ENCODE measurements at regions not wholly inside any gene's neighbourhood (a gene's known extent, or its start where the extent isn't known, plus 50 kb on each side); places are given as distances from the start of the nearest gene placed in this dataset.

GRCh38 chr7:67692425-67692824 lies 695.8 kb downstream of the TYW1 start:
- ATAC-seq (ENCODE audit: poor library complexity) (no peak), DNase-seq (no peak)
- intact Hi-C loops (cut with DNase I): no loop called here

GRCh38 chr7:67696124-67696523 lies 699.5 kb downstream of the TYW1 start:
- no peak for DNase-seq
- intact Hi-C loops (cut with DNase I): no loop called here
- no peak for ATAC-seq (ENCODE audit: poor library complexity)

GRCh38 chr7:67696878-67697277 lies 700.2 kb downstream of the TYW1 start:
- ATAC-seq (ENCODE audit: poor library complexity) (no peak), DNase-seq (no peak)
- intact Hi-C loops (cut with DNase I): no loop called here

- intact Hi-C loops (cut with DNase I): no loop called here
Measured at GRCh38 chr7:67698354-67698753, 701.7 kb downstream of the TYW1 start.

GRCh38 chr7:67705850-67706249 lies 709.2 kb downstream of the TYW1 start:
- ATAC-seq (ENCODE audit: poor library complexity) (no peak), DNase-seq (no peak)
- intact Hi-C loops (cut with DNase I): no loop called here

More at GRCh38 chr7:67698354-67698753, 701.7 kb downstream of the TYW1 start:
- DNase-seq: no peak
- ATAC-seq (ENCODE audit: poor library complexity): no peak

GRCh38 chr7:67711706-67712105 lies 715.1 kb downstream of the TYW1 start:
- DNase-seq (no peak), ATAC-seq (ENCODE audit: poor library complexity) (no peak)
- intact Hi-C loops (cut with DNase I): no loop called here

GRCh38 chr7:67713451-67714056 lies 716.9 kb downstream of the TYW1 start:
- ATAC-seq (ENCODE audit: poor library complexity) (no peak), DNase-seq (no peak)
- intact Hi-C loops (cut with DNase I): no loop called here

GRCh38 chr7:67716729-67717128 lies 720.1 kb downstream of the TYW1 start:
- intact Hi-C loops (cut with DNase I): no loop called here
- no peak for ATAC-seq (ENCODE audit: poor library complexity)
- DNase-seq: no peak

- no peak for DNase-seq
- ATAC-seq (ENCODE audit: poor library complexity): no peak
- intact Hi-C loops (cut with DNase I): no loop called here
Measured at GRCh38 chr7:67723591-67723990, 727.0 kb downstream of the TYW1 start.

- DNase-seq (no peak), ATAC-seq (ENCODE audit: poor library complexity) (no peak)
- intact Hi-C loops (cut with DNase I): no loop called here
Measured at GRCh38 chr7:67724435-67724834, 727.8 kb downstream of the TYW1 start.

GRCh38 chr7:67724955-67725354 lies 728.3 kb downstream of the TYW1 start:
- intact Hi-C loops (cut with DNase I): no loop called here
- ATAC-seq (ENCODE audit: poor library complexity) (peak; percentile 38), DNase-seq (no peak)

GRCh38 chr7:67725423-67725822 lies 728.8 kb downstream of the TYW1 start:
- DNase-seq (no peak), ATAC-seq (ENCODE audit: poor library complexity) (peak; percentile 68)
- intact Hi-C loops (cut with DNase I): no loop called here

- intact Hi-C loops (cut with DNase I): no loop called here
- no peak for DNase-seq
- ATAC-seq (ENCODE audit: poor library complexity): no peak
Measured at GRCh38 chr7:67729771-67730170, 733.1 kb downstream of the TYW1 start.

- intact Hi-C loops (cut with DNase I): no loop called here
- no peak for DNase-seq
- no peak for ATAC-seq (ENCODE audit: poor library complexity)
Measured at GRCh38 chr7:67731704-67732103, 735.1 kb downstream of the TYW1 start.

- DNase-seq: no peak
- intact Hi-C loops (cut with DNase I): no loop called here
Measured at GRCh38 chr7:67732898-67733297, 736.3 kb downstream of the TYW1 start.

GRCh38 chr7:67738145-67738544 lies 741.5 kb downstream of the TYW1 start:
- no peak for ATAC-seq (ENCODE audit: poor library complexity)
- no peak for DNase-seq
- intact Hi-C loops (cut with DNase I): no loop called here

More at GRCh38 chr7:67732898-67733297, 736.3 kb downstream of the TYW1 start:
- no peak for ATAC-seq (ENCODE audit: poor library complexity)

- ATAC-seq (ENCODE audit: poor library complexity): peak; percentile 96
- intact Hi-C loops (cut with DNase I): no loop called here
- DNase-seq: no peak
Measured at GRCh38 chr7:67738958-67739357, 742.3 kb downstream of the TYW1 start.

GRCh38 chr7:67743501-67743900 lies 746.9 kb downstream of the TYW1 start:
- intact Hi-C loops (cut with DNase I): no loop called here
- DNase-seq (no peak), ATAC-seq (ENCODE audit: poor library complexity) (no peak)

GRCh38 chr7:67752227-67752626 lies 755.6 kb downstream of the TYW1 start:
- no peak for DNase-seq
- intact Hi-C loops (cut with DNase I): no loop called here
- ATAC-seq (ENCODE audit: poor library complexity): no peak

GRCh38 chr7:67753891-67754290 lies 757.3 kb downstream of the TYW1 start:
- intact Hi-C loops (cut with DNase I): no loop called here
- ATAC-seq (ENCODE audit: poor library complexity): no peak
- no peak for DNase-seq

GRCh38 chr7:67754651-67755050 lies 758.0 kb downstream of the TYW1 start:
- no peak for DNase-seq
- intact Hi-C loops (cut with DNase I): no loop called here
- no peak for ATAC-seq (ENCODE audit: poor library complexity)

Data from Right ventricle myocardium superior (tissue), 1 donor.